Activated naive CD8-positive, alpha-beta T cell treated with anti-CD3 and anti-CD28 coated beads, Interleukin-2, amount 50 U/mL, for 16 hours (primary cell): ENCODE measurements at regions not wholly inside any gene's neighbourhood (a gene's known extent, or its start where the extent isn't known, plus 50 kb on each side); places are given as distances from the start of the nearest gene placed in this dataset.

ENCODE experiments used
- DNase-seq: peaks from one replicate; pipeline ENCODE4 v3.0.0-alpha.2; 2020; ENCODE audit warnings: low read depth, low spot score

DNA sequence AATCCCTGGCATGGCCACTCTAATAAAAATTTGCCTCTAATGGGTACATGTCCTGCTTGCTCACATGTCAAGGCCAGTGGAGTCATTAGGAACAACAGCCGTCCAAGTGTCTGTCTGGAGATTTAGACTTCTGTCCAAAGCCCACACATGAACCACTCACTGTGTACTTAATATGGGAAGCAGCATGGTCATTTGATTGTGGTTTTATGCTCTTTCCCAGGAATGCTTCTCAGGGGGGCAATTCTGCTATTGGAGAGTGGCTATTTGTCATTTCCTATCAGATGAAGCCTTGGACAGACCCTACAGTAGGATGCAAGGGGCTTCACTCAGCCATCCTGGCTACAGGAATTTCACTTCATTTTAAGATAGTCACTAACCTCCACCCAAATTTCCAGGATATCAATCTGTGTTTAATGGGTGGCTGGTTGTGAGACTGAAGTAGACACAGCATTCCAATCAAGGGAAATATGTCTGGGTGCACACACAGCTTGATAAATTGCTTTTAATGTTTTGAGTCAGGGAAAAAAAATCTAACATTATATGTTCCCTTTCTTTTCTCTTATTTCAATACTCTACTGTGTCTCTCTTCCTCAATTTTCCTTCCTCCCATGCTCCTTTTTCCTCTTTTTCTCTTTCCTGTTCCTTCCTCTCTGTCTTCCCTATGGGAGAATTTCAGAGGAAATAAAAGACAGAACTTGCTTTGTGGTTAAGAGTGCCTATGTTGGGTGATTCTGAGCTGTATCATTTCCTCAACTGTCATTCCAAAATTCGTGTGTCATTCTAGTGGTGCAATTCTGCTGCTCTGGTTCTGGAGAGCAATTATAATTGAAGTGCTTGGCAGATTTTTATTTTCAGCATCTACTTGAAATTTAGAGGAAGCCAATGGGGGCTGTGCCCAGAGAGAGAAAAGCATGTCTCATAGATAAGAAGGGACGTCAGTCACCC is 320.1 kb downstream of the OSR1 start:
- no peak for DNase-seq

DNA sequence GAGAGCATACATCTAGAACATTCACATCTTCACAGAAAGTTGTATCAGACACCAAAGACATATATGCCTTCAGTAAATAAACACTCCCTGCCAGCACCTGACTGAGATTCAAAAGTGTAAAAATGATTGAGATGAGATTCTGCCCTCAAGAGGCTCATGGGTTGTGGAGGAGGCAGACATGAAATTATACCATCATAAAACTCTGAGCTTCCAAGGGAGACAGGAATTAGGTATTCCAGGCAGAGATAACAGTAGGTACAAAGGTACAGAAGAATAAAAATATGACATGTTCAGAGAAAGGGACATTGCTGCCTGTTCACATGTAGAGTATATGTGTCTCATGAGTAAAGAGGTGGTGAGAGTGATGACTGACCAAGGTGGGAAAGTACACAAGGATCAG is 322.3 kb downstream of the OSR1 start:
- no peak for DNase-seq

DNA sequence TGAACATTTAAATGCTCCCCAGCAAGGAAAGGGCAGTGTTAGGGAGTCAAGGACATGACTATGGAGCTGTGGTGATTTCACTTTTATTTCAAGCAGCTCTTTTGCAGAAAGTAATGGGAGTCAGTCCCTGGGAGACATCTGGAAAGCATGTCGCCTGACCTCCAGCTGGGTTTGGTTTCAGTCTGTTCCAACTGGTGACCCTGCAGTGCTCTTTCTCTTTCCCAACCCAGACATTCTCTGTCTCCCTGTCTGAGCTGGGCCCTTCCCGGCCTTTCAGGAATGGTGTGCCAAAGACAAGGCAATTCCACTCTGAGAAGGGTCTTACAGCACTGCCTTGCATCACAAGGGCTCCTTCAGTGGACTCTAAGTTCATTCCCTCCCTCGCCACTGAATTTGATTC is 323.2 kb downstream of the OSR1 start:
- DNase-seq = no peak

DNA sequence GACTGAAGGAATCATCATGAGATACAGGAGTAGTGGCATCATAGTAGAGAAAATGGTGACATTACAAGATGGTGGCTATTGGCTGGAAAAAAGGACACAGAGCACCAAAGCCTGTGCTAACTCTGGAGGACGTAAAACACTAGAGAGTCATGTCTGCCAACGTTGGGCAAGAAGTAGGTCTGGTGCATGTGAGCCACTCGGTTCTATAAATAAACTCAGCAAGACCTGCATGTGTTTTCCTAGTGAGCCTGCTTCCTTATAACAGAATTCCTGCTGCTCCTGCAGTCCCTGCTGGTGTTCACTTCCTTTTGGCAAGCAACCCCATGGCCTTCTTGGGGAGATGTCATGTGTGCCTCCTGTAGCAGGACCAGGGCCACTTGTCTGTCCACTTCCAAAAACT is 325.2 kb downstream of the OSR1 start:
- no peak for DNase-seq

DNA sequence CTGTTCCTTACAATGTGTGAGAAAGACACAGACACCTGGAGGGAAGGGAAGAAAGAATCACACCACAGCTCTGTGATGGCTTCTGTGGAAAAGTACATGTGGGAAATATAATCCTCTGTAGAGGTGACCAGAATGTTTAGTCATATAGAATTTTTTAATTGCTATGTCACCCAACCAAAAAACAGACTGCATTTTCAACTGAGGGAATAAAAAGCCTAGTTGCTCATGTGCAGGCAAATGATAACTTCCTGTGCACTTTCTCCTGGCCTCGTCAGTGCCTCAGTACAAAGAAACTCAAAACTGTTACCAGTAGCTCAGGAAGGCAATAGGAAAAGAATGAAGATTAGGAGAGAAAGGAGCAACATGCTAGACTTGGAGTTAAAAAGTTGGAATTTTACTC is 326.8 kb downstream of the OSR1 start:
- no peak for DNase-seq

DNA sequence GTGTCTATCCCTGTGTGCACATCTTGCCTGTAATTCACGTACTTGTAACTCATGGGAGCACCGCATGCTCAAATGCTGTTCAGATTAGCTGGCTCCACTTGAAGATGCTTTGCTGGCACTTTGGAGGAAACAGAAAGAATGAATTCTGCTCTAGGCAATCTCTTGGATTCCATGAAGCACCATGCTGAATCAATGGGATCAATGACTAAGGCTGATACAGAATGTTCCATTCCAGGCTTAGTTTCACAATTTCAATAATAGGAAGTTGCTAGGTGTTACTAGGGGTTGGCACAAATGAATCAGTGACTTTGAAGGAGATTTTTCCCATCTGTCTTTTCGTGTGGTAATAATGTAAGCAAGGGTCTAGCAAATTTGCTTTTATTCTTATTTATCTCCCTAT is 328.8 kb downstream of the OSR1 start:
- no peak for DNase-seq

DNA sequence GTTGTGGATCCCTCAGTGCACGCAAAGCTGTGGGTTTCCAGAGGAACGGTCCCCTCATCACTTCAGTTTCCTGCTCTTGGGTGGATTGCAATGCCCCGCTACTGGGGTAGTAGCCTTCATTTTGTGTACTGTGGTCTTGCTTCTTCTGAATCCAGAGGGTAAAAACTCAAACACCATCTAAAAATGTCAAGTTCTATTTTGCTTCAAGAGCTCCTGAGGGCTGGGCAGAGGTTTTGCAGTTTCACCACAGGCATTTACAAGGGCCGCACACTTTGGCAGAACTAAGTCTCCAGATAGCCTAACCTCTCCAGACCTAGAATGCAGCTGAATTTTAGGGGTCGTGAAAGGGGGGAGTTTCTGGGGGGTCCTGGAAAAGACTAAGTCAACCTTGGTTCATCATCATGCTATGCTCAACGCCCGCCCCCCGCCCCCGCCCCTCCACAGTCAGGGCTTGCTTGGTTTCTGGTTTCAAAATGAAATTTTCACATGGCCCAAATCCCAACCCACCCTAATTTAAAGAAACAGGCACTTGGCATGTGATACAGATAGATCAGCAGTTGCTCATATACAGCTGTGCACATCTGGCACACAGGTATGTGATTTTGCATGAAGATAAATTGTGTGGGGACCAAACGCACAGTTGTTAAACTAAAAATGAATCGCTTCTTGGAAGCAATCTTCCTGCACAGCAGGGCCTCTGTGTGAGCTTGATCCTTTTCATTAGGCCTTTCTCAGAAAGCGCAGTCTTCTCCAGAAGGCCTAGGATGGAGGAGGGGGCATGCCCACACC is 329.6 kb downstream of the OSR1 start:
- DNase-seq = no peak

DNA sequence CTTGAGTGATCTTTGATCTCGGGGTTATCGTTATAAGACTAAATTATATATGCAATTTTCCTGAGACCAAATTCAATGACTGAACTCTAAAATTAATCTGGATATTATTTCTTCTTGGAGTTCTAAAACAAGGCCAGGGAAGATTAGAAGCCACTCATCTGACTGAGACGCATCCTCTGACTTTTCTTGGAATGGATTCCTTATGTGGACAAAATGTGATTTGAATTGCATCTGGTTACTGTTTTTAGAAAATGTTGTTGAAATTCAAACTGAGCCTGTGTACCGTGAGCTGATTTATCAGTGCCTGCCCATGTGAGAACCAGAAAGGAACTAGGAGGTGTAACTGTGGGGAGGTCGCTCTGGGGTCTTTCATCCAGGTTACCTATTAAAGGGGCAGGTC is 330.8 kb downstream of the OSR1 start:
- DNase-seq = no peak

DNA sequence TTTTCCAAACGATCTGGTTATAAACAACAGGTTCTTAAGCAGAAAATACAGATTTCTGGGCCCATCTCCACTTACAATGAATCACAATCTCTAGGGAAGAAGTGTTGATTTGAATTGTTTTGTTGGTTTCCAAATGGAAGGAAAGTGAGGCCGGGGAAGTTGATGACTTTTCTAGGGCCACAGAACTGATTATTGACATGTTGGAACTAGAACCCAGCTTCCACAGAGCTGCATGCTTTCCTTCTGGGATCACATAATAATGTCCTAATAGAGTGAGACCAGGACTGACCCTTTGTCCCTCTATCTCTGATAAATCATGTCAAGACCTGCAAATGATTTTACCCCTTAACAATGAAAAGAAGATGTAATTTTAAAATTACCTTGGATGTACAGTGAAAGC is 332.2 kb downstream of the OSR1 start:
- DNase-seq = no peak

DNA sequence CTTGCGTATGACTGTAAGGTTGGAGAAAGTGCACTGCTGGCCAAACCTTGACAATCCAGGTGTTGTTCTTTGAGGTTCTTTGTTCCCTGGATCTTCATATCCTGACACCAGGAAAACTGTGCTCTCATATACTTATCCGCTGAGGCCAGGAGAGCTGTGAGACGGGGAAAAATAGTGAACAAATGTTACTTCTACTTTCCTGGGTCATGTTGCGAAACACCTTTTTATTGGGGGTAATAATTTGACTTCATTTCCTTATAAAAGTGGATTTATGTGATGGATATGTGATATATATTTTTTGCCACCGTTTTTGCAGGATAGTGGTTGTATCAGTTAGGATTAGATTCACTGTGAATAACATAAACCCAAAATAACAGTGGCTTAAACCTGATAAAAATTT is 336.1 kb downstream of the OSR1 start:
- DNase-seq = no peak

DNA sequence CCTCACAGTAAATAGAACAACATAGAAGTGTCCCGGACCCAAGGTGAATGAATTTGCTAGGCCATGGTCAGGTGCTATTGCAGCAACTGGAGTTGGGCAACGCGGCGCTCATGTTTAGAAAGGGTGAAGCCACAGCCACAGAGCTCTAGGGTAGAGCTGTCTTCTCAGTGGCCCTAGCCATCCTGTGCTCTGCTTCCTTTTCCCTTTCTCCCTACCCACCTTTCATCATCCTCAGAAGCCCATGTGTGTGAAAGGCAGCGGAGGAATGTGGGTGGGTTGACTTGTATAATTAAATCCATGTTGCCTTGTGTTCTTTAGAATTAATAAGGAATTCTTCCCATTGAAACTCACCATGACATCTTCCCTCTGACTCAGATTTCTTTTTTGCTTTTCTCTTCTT is 336.7 kb downstream of the OSR1 start:
- no peak for DNase-seq

DNA sequence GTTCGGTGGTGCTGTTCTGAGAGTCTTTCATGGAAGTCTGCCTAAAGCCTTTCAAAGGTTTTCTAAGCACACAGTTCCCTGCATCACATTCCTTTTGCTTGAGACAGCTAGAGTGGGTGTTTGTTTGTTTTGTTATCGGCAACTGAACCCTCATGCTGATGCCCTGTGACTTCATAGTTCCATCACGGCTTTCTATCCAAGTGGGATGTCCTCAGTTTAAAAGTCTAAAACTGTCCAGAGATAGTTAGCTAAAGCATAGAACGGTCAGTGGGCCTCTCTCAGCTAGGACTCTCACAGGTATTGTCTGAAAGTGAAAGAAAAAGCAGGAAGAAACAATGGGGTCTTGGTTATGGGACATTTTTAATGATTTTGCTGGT is 337.3 kb downstream of the OSR1 start:
- DNase-seq = no peak

DNA sequence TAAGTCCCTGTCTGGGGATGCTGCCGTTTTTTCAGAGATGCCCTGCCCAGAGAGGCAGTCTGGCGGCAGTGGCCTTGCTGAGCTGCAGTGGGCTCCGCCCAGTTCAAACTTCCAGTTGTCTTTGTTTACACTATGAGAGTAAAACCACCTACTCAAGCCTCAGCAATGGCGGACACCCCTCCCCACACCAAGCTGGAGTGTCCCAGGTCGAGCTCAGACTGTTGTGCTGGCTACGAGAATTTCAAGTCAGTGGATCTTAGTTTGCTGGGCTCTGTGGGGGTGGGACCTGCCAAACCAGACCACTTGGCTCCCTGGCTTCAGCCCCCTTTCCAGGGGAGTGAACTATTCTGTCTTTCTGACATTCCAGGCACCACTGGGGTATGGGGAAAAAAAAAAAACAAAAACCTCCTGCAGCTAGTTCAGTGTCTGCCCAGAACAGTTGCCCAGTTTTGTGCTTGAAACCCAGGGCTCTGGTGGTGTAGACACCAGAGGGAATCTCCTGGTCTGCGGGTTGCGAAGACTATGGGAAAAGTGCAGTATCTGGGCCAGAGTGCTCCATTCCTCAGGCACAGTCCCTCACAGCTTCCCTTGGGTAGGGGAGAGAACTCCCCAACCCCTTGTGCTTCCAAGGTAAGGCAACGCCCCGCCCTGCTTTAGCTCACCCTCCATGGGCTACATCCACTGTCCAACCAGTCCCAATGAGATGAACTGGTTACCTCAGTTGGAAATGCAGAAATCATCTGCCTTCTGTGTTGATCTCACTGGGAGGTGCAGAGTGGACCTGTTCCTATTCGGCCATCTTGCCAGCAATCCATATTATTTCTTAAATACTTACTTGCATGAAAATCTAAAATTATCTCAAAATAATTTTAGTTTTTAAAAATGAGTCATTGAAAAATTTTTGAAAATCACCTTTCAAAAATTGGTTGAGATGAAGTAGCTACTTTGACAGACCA is 338.0 kb downstream of the OSR1 start:
- no peak for DNase-seq

DNA sequence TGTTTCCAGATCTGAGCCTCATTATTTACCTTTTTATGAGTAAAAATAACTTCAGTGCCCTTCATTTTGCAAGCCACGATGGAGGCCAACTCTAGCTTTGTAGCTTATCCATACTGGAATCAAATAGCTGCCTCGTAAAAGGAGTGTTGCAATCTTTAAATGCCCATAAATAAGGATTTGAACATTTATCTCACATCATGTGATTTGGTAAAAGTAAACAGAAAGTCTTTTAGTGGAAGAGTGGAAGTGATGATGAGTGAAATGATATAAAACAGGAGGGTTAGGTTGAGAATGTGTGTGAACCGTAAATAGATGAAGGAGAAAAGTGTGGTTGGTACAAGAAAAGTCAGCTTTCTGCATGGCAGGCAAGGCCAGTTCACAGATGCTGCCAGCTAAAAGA is 348.9 kb downstream of the OSR1 start:
- DNase-seq = no peak

DNA sequence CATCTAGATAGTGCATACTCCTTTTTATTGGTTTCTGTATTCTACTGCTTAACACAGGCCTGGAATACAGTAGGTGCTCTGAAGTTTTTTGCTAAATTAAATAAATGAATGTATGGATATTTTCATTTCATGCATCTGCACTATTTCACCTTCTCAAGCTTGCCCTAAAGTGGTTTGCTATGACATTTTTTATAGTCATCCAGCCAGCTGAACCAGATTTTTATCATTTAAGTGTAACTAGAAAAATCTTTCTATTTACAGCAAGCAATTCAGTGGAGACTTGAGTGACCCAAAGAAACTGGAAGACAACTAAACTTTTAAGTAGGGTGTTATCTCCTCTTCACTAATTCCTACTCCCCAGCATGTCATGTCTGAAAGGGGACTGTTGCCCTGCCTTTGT is 354.9 kb downstream of the OSR1 start:
- no peak for DNase-seq

DNA sequence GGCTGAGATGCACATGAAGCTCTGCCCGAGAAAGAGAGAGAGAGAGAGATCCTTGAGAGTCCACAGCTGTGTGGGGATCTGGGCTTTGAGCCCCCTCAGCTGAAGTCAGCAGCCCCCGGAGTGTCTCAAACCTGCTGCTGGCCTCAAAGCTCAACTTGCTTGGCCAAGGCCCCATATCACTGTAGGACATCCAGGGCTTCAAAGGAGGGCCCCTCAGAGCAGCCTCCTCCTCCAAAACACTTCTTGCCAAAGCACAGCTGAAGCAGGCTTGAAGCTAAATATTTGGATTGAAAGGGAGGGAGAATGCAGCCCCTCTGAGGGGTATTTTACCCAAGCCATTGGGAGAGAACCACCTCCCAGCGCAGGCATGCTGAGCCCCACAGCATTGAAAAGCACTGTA is 357.6 kb downstream of the OSR1 start:
- DNase-seq = no peak

DNA sequence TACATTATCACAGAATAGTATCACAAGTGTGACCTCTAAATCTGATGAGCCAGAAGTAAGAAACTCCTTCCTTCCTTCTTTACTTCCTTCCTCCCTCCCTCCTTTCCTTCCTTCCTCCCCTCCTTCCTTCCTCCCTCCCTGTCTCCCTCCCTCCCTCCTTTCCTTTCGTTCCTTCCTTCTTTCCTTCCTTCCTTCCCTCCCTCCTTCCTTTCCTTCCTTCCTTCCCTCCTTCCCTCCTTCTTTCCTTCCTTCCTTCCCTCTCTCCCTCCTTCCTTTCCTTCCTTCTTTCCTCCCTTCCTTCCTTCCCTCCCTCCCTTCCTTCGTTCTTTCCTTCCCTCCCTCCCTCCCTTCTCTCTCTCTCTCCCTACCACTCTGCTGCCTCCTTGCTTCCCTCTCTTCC is 359.2 kb downstream of the OSR1 start:
- no peak for DNase-seq

DNA sequence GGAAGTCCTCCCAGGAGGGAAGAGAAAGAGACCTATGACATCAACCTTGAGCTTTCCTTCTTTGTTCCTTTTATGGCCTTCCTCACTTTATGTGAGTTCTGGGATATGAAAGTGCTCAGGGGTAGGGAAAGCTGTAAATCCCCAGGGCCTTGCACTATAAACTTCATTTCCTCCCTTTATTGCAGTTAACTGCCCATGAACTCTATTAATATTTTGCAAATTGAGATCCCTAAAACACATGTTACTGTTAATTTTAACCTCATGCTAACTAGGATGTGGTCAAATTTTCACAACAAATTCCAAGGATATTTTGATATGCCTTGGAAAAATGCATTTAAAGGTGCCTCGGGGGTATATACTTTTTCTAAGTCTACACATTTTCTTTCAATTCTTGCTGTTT is 359.9 kb downstream of the OSR1 start:
- no peak for DNase-seq

DNA sequence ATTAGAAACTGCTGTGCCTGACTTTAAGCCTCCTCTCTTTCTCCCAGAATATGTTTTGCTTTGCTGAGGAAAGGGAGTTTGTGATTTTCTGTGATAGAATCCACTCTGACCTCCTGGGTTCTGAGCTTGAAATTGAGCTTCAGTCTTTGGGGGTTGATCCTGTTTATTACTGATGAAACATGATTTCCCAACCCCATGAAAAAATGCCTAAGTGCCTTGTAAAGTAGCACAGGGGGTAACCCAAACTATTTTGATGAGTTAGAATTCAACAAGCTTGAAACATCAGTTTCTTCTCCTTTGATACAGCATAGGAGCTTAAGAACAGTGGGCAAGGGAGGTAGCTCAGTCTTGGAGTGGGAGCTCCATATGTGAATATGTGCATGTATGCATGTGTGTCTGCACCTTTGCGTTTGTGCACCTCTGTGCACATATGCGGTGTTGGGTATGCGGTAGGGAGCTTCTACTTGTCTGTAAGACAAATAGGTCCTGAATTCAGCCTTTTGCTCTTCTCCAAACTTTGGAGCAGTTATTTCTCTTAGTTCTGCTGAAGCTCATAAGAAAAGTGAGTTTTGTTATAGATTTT is 364.6 kb downstream of the OSR1 start:
- no peak for DNase-seq

DNA sequence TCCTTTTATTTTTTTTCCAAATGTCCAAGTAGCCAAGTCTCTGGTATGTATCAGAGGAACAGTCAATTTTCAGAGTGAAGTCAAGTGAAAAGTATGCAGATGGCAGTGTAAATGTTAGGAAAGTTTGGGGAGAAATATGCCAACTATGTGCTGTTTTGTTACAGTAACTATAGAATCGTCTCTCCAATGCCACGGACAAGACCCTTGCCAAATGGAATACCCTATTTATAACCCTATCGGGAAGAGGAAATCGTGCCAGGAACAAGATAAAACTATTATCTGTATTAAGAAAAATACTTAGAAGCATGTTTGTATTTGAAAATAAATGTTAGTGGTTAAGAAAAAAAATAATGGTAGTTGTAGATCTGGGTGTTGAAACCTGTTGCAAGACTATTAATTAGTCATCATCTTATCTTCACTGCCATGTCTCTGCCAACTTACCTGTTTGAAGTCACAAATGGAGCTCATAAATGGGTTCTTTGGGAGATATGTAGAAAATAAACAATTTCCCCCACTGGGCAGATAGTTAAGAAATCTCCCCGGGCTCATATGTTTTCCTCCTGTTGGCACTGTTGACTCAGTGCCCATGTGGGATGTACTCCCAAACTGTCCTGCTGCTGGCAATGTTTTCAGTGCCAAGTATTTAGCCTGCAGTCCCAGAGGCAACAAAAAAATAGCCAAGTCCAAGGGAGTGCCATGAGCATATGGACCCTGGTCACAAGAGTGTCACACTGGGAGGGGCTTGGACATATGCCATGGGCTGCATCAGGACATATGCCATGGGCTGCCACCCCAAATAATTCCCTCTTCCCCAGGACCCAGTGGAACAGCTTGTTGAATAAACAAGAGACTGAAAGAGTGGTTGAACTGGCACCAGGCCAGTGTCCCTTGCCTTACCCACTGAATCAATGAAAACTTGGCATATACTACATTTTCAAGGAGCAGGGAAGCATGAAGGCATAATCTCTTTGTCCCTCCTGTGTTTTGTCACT is 366.9 kb downstream of the OSR1 start:
- DNase-seq = no peak
